NCI-H2107 treated with DMSO at 0.1 percent for 48 hours (cell line): ENCODE measurements at regions not wholly inside any gene's neighbourhood (a gene's known extent, or its start where the extent isn't known, plus 50 kb on each side); places are given as distances from the start of the nearest gene placed in this dataset.

Source experiments
- DNase-seq: peaks from one replicate; lab custom pipeline; 2025; ENCODE audit not compliant: unreplicated experiment; lab: John Stamatoyannopoulos, UW

GRCh38 chr4:126954537-126955291 is 678.0 kb upstream of the INTU start:
- no peak for DNase-seq

- DNase-seq: no peak
These were observed 677.2 kb upstream of the INTU start for GRCh38 chr4:126955292-126956183.

GRCh38 chr4:126956184-126956897 is 676.4 kb upstream of the INTU start:
- no peak for DNase-seq

DNA sequence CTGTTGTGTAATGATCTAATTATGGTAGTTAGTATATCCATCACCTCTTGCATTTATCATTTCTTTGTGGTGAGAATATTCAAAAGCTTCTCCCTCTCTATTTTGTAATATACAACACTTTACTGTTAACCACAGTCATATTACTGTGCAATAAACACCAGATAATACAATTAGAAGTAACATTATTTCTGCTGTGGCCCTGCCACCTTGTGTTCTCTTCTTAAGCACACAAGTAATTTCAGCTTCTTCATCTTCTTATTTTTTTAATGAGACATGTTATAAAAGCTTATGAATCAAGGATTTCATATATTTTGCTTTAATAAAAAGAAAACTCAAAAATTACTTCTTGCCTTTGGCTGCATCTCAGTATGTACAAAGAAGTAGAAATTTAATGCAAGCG is 675.2 kb upstream of the INTU start:
- no peak for DNase-seq

GRCh38 chr4:126957987-126958386 is 674.8 kb upstream of the INTU start:
- no peak for DNase-seq

- DNase-seq: no peak
These were observed 674.3 kb upstream of the INTU start for GRCh38 chr4:126958482-126958881.

DNA sequence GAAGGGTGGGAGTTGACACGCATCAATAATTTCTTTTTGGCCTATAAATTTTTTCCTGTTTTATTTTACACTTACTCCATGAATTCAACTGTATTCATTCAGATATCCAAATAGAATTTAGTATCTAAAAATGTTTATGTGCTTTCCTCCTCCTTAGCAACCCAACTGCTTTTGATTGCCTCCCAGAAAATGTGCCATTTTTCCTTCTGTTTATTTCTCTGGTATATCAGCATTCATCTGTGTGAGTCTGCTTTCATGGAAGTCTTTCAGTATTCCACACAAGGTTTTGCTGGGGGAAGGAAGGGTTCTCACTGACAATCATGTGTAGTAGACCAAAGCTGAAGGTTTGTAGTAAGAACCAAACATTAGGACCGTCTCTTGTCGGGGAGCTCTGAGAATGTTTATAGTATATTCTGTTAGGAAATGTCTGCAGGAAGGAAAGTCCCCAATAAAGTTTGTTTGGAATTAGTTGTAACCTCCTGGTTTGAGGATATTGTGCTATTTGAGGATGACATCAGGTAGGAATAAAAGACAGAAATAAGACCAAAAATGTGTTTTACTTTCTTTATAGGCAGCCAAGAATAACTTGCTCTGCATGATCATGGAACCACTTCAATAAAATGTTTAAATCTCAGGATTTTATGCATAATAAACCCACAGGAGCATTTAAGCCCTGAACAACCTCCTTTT is 673.6 kb upstream of the INTU start:
- no peak for DNase-seq

- DNase-seq: no peak
These were observed 672.0 kb upstream of the INTU start for GRCh38 chr4:126960760-126961159.

GRCh38 chr4:126961661-126962060 is 671.1 kb upstream of the INTU start:
- no peak for DNase-seq

GRCh38 chr4:126965877-126966276 is 666.9 kb upstream of the INTU start:
- no peak for DNase-seq

DNA sequence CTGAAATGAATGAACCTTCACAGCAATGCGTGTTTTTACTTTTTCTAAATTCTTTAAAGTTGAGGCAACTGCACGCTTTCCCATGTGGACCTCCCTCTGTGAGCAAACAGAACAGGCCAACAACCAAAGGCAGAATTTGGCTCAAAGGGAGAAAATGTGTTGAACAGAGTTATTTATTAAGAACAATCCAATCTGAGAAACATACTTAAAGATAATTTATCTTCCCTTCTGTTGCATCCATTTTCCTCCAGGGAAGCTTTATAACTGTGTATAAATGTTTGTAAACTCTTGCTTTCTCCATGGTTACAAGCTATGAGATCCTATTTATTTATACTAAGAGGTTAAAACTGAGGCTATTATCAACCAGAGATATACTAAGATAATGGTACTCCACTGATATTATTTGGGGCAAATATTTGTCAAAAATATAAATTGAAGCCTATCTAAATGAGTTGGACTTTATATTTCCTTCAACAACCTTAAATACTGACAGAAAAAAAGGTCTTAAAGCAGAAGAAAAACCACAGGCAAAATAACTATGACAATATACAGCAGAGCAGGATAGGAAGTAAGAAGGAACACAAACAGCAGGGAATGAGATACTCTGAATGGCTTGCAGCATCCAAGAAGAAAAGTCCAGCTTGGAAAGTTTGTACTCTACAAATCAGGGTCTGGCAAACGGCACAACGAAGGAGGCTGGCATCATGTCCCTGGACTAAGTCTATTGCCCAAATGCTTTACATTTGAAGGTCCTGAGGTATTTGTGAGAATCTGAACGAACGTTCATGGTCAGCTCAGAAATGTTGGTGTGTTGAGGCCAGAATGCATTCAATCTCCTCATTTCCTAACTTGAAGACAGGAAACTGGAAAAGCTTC is 663.2 kb upstream of the INTU start:
- DNase-seq: no peak

- no peak for DNase-seq
These were observed 659.6 kb upstream of the INTU start for GRCh38 chr4:126973201-126973600.

- no peak for DNase-seq
These were observed 655.7 kb upstream of the INTU start for GRCh38 chr4:126976850-126977632.

DNA sequence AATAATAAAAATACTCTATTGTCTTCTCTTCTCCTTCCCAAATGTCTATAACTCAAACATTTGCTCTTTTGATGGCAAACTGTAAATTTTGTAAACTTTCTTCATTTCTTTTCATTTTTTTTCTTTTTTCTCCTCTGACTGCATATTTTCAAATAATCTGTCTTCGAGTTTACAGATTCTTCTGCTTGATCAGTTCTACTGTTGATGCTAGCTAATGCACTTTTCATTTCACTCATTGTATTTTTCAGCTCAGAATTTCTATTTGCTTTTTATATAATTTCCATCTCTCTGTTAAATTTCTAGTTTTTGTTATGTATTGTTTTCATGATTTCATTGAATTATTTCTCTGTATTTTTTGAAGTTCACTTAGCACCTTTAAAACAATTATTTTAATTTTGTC is 646.8 kb upstream of the INTU start:
- no peak for DNase-seq

GRCh38 chr4:126986828-126987227 is 645.9 kb upstream of the INTU start:
- DNase-seq: no peak

DNA sequence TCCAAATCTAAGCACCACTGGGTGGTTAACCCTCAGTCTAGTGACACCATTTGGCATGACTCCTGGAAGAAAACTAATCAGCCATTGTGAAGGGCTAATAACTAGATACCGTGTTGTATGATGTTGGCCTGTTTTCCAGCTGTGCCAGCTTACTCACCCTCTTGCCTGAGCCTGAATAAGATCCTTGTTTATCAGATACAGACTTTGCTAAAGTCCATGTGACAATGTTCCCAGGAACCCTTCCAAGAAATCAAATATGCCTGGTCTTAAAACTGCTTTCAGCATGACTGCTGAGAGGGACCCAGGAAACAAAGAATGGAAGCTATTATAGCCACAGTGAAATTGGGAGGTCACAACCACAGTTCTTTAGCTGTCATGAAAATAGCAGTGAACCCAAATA is 640.8 kb upstream of the INTU start:
- DNase-seq: no peak

GRCh38 chr4:126992910-126993309 is 639.8 kb upstream of the INTU start:
- no peak for DNase-seq

DNA sequence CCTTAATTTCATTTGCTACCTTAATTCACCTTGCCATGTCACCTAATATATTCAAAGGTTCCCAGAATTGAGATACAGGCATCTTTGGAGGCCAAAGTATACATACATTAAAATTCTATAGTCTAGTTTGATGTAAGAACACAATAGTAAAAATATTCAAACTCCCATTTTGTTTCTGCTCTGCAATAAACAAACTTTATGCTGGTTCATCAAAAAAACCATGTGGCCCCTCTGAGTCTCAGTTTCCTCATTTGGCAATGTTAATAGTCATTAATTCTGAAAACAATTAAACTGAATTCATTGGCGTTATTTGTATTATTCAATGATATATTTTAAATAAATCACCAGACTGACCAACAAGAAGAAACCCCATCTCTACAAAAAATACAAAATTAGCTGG is 639.4 kb upstream of the INTU start:
- no peak for DNase-seq

GRCh38 chr4:126995235-126995634 is 637.5 kb upstream of the INTU start:
- no peak for DNase-seq
